Stimulated activated memory B cell treated with anti-CD40 and anti-IgM and Interleukin-4, amounts not matched to agents 10 μg/mL and 1 μg/mL and 100 μg/mL, for 72 hours (primary cell): ENCODE measurements at regions not wholly inside any gene's neighbourhood (a gene's known extent, or its start where the extent isn't known, plus 50 kb on each side); places are given as distances from the start of the nearest gene placed in this dataset.

Experiments
- ATAC-seq: fragments of 150-1000 bp; cut with Tn5 transposase; 2 replicates; pipeline ENCODE4 v1.10.0; 2021
- H3K27ac Mint-ChIP-seq: one replicate; pipeline ENCODE4 v1.8.0; 2022; ENCODE audit warnings: mild to moderate bottlenecking, mixed read lengths
- H3K27me3 Mint-ChIP-seq: one replicate; pipeline ENCODE4 v1.8.0; 2022; ENCODE audit warnings: mixed read lengths
- H3K36me3 Mint-ChIP-seq: one replicate; pipeline ENCODE4 v1.8.0; 2022; ENCODE audit warnings: mixed read lengths
- H3K4me1 Mint-ChIP-seq: one replicate; pipeline ENCODE4 v1.8.0; 2022; ENCODE audit warnings: mixed read lengths
- H3K4me3 Mint-ChIP-seq: one replicate; pipeline ENCODE4 v1.8.0; 2022; ENCODE audit warnings: mild to moderate bottlenecking, moderate library complexity, mixed read lengths
- H3K9me3 Mint-ChIP-seq: one replicate; pipeline ENCODE4 v1.8.0; 2022; ENCODE audit warnings: mixed read lengths

GRCh38 chr13:57531256-57531655 lies 100.3 kb upstream of the PCDH17 start:
- Mint-ChIP-seq H3K4me3 (no peak overlapping the region), H3K27ac (no peak overlapping the region), H3K27me3 (no peaks in the 10 kb centered on the region), H3K4me1 (no peaks in the 10 kb centered on the region), H3K9me3 (peaks cover 3% of the 10 kb centered on the region), H3K36me3 (no peaks in the 10 kb centered on the region)
- no peak for ATAC-seq

GRCh38 chr13:57546942-57547341 lies 84.6 kb upstream of the PCDH17 start:
- H3K4me1 Mint-ChIP-seq: no peaks in the 10 kb centered on the region
- H3K9me3 Mint-ChIP-seq: peaks cover 5% of the 10 kb centered on the region
- H3K27me3 Mint-ChIP-seq: no peaks in the 10 kb centered on the region
- no peak overlapping the region for H3K4me3 Mint-ChIP-seq
- ATAC-seq: no peak
- no peak overlapping the region for H3K27ac Mint-ChIP-seq
- H3K36me3 Mint-ChIP-seq: no peaks in the 10 kb centered on the region

- ATAC-seq: no peak
- no peak overlapping the region for H3K27ac Mint-ChIP-seq
These were observed 79.1 kb upstream of the PCDH17 start for GRCh38 chr13:57552437-57552836.

GRCh38 chr13:57553932-57554331 lies 77.6 kb upstream of the PCDH17 start:
- ATAC-seq: no peak
- Mint-ChIP-seq H3K4me1 (no peaks in the 10 kb centered on the region), H3K36me3 (no peaks in the 10 kb centered on the region), H3K9me3 (peaks cover 6% of the 10 kb centered on the region), H3K27ac (no peak overlapping the region), H3K27me3 (no peaks in the 10 kb centered on the region), H3K4me3 (no peak overlapping the region)

More at GRCh38 chr13:57552437-57552836, 79.1 kb upstream of the PCDH17 start:
- Mint-ChIP-seq H3K4me3 (no peak overlapping the region), H3K4me1 (no peaks in the 10 kb centered on the region), H3K9me3 (peaks cover 6% of the 10 kb centered on the region), H3K36me3 (no peaks in the 10 kb centered on the region), H3K27me3 (no peaks in the 10 kb centered on the region)

- no peaks in the 10 kb centered on the region for H3K4me1 Mint-ChIP-seq
- no peaks in the 10 kb centered on the region for H3K27me3 Mint-ChIP-seq
- H3K4me3 Mint-ChIP-seq: no peak overlapping the region
- H3K27ac Mint-ChIP-seq: no peak overlapping the region
- no peaks in the 10 kb centered on the region for H3K36me3 Mint-ChIP-seq
- ATAC-seq: no peak
- H3K9me3 Mint-ChIP-seq: peaks cover 6% of the 10 kb centered on the region
These were observed 73.5 kb upstream of the PCDH17 start for GRCh38 chr13:57558051-57558467.

- Mint-ChIP-seq H3K36me3 (no peaks in the 10 kb centered on the region), H3K27me3 (no peaks in the 10 kb centered on the region), H3K4me3 (no peak overlapping the region), H3K4me1 (no peaks in the 10 kb centered on the region), H3K9me3 (peaks cover 17% of the 10 kb centered on the region), H3K27ac (no peak overlapping the region)
- ATAC-seq: no peak
These were observed 62.7 kb upstream of the PCDH17 start for GRCh38 chr13:57568865-57569264.

GRCh38 chr13:57569986-57570385 lies 61.6 kb upstream of the PCDH17 start:
- no peak overlapping the region for H3K4me3 Mint-ChIP-seq
- no peak for ATAC-seq
- H3K9me3 Mint-ChIP-seq: peaks cover 14% of the 10 kb centered on the region
- H3K27ac Mint-ChIP-seq: no peak overlapping the region
- H3K4me1 Mint-ChIP-seq: no peaks in the 10 kb centered on the region
- no peaks in the 10 kb centered on the region for H3K27me3 Mint-ChIP-seq
- H3K36me3 Mint-ChIP-seq: no peaks in the 10 kb centered on the region
